Loucy (cell line): ENCODE measurements at regions not wholly inside any gene's neighbourhood (a gene's known extent, or its start where the extent isn't known, plus 50 kb on each side); places are given as distances from the start of the nearest gene placed in this dataset.

Source experiments
- H2AFZ ChIP-seq: fragments of 200-600 bp; sonication (generic); 2 replicates; pipeline ENCODE4 v1.6.0; 2016; ENCODE audit warnings: antibody characterized with exemption, mild to moderate bottlenecking, low read length, moderate library complexity
- H3F3A ChIP-seq: fragments of 200-600 bp; 2 replicates; pipeline ENCODE4 v1.6.0; 2016; ENCODE audit warnings: antibody characterized with exemption, low read depth, mild to moderate bottlenecking
- H3K27me3 ChIP-seq: fragments of 200-600 bp; sonication (generic); 2 replicates; pipeline ENCODE4 v1.6.1; 2014; ENCODE audit warnings: low read length, mild to moderate bottlenecking; ENCODE audit not compliant: insufficient read depth, poor library complexity, severe bottlenecking
- H3K36me3 ChIP-seq: fragments of 200-600 bp; sonication (generic); 2 replicates; pipeline ENCODE4 v1.6.1; 2016; ENCODE audit warnings: low read length; ENCODE audit not compliant: insufficient read depth
- H3K4me1 ChIP-seq: fragments of 200-600 bp; sonication (generic); 2 replicates; pipeline ENCODE4 v1.5.1; 2014; ENCODE audit warnings: low read length, mild to moderate bottlenecking; ENCODE audit not compliant: insufficient read depth, poor library complexity, severe bottlenecking
- H3K4me2 ChIP-seq: fragments of 200-600 bp; sonication (generic); 2 replicates; pipeline ENCODE4 v1.6.0; 2014; ENCODE audit warnings: antibody characterized with exemption, low read length, low read depth, mild to moderate bottlenecking; ENCODE audit not compliant: poor library complexity, severe bottlenecking
- H3K4me3 ChIP-seq: fragments of 200-600 bp; sonication (generic); 2 replicates; pipeline ENCODE4 v1.5.1; 2014; ENCODE audit warnings: low read length, mild to moderate bottlenecking, mixed read lengths; ENCODE audit not compliant: poor library complexity, severe bottlenecking
- H3K79me2 ChIP-seq: fragments of 200-600 bp; sonication (generic); 2 replicates; pipeline ENCODE4 v1.6.1; 2014; ENCODE audit warnings: low read length; ENCODE audit not compliant: insufficient read depth
- H3K9ac ChIP-seq: fragments of 200-600 bp; sonication (generic); 2 replicates; pipeline ENCODE4 v1.6.0; 2014; ENCODE audit warnings: mild to moderate bottlenecking, low read depth, low read length, moderate library complexity; ENCODE audit not compliant: poor library complexity, severe bottlenecking
- H3K9me2 ChIP-seq: fragments of 200-600 bp; sonication (generic); replicated peaks from 2 replicates; pipeline ENCODE4 v1.6.1; 2016; ENCODE audit warnings: low read depth, low read length, mixed read lengths
- H3K9me3 ChIP-seq: fragments of 200-600 bp; sonication (generic); 2 replicates; pipeline ENCODE4 v1.6.1; 2014; ENCODE audit warnings: mild to moderate bottlenecking, antibody characterized with exemption, low read length, low read depth; ENCODE audit not compliant: insufficient read depth
- H4K20me1 ChIP-seq: fragments of 200-600 bp; sonication (generic); 2 replicates; pipeline ENCODE4 v1.6.0; 2014; ENCODE audit warnings: antibody characterized with exemption, low read length, mild to moderate bottlenecking; ENCODE audit not compliant: insufficient read depth, poor library complexity, severe bottlenecking
- EZH2phosphoT487 ChIP-seq: fragments of 200-600 bp; IDR thresholded peaks from 2 replicates; pipeline ENCODE4 v1.6.1; 2018; ENCODE audit warnings: antibody characterized with exemption, mild to moderate bottlenecking, moderate library complexity, borderline replicate concordance
- TF ChIP-seq, protein P1 (sequence below): fragments of 200-600 bp; sonication (generic); conservative IDR thresholded peaks from 2 replicates; pipeline ENCODE4 v1.5.1; 2014; ENCODE audit warnings: mild to moderate bottlenecking, antibody characterized with exemption, low read length

DNA sequence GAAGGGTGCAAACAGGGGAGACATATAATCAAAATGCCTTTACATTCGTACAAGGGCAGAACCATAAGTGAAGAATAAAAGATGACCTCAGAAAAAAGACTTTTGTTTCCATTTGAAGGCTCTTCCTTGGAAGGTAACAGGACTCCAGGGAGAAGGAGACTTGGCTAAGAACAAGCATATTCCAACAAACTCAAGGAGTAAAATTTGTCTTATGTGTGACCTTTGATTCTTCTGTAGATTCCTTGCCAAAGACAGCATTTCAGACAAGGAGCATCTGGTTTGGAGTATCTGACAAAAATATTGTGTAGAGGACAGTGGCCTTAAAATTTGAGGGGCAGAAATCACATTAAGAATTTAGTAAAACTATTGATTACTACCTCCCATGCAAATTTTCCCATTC, 991.9 kb downstream of the FLRT2 start:
- TF ChIP-seq, protein P1, sequence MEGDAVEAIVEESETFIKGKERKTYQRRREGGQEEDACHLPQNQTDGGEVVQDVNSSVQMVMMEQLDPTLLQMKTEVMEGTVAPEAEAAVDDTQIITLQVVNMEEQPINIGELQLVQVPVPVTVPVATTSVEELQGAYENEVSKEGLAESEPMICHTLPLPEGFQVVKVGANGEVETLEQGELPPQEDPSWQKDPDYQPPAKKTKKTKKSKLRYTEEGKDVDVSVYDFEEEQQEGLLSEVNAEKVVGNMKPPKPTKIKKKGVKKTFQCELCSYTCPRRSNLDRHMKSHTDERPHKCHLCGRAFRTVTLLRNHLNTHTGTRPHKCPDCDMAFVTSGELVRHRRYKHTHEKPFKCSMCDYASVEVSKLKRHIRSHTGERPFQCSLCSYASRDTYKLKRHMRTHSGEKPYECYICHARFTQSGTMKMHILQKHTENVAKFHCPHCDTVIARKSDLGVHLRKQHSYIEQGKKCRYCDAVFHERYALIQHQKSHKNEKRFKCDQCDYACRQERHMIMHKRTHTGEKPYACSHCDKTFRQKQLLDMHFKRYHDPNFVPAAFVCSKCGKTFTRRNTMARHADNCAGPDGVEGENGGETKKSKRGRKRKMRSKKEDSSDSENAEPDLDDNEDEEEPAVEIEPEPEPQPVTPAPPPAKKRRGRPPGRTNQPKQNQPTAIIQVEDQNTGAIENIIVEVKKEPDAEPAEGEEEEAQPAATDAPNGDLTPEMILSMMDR = no peak
- no peak for TF ChIP-seq EZH2phosphoT487
- Histone ChIP-seq H3K79me2 (no peaks in the 10 kb centered on the region), H3K9me2 (no peaks in the 10 kb centered on the region), H3K4me1 (peaks cover 5% of the 10 kb centered on the region), H3K9me3 (no peaks in the 10 kb centered on the region), H4K20me1 (no peaks in the 10 kb centered on the region), H3K4me3 (no peak overlapping the region), H3F3A (no peaks in the 10 kb centered on the region), H3K27me3 (no peaks in the 10 kb centered on the region), H2AFZ (no peak overlapping the region; the same call in 1 of the 2 replicates), H3K36me3 (no peaks in the 10 kb centered on the region), H3K4me2 (no peak overlapping the region), H3K9ac (no peak overlapping the region)

DNA sequence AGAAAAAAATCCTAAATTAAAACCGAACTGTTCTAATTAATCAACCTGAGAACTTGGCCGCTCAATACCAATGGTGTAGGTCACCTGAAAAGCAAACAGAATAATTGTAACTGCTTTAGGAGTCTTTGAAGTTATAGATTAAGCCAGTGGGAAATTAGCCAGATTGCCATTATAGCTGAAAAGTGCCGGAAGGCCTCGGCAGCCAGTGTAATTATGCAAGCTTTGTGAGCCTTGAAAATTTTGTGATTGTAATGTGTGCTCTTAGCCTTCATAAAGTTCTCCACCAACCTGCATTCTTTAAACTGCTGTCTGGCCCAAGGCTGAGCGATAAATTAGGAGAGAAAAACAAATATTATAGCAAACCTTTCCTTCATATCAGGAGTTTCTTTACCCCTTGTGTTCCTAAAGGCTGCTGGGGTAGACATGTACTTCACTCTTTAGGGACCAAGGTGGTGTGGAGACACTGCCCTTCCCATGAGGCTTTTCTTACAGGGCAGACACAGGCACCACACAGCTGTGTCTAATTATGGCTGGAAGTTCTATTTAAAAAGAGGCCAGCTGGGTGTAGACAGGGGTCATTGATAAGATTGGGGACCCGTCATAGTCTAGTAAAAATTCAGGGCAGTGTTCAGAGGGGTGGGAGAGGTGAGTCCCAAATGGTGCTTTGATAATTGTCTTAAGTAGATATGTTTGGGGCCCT, 991.2 kb downstream of the FLRT2 start:
- Histone ChIP-seq H3K4me1 (peaks cover 5% of the 10 kb centered on the region), H3K9ac (no peak overlapping the region), H2AFZ (no peak overlapping the region), H4K20me1 (no peaks in the 10 kb centered on the region), H3K36me3 (no peaks in the 10 kb centered on the region), H3K79me2 (no peaks in the 10 kb centered on the region), H3K27me3 (no peaks in the 10 kb centered on the region), H3K4me3 (no peak overlapping the region), H3K9me3 (no peaks in the 10 kb centered on the region), H3K4me2 (no peak overlapping the region), H3F3A (no peaks in the 10 kb centered on the region), H3K9me2 (no peaks in the 10 kb centered on the region)
- TF ChIP-seq, protein P1 = no peak
- TF ChIP-seq EZH2phosphoT487 = no peak

DNA sequence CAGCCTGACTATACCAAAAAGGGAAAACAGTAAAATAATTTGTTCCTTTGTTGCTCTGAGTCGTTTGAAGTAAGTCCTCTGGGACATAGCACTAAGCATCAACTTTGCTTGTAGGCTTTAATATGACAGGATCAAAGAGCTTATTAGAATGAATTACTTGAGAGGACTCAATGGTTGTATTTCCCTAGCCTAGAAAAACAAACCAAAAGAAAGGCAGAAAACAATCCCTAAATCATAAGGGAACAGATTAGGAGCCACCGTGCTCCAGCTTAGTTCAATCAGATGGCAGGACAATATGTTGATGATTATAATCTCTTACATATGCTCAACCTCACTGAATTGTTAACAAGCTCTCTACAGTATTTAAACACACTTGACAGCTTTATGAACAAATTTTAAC, 988.4 kb downstream of the FLRT2 start:
- H3K9ac ChIP-seq = no peak overlapping the region
- H3K9me3 ChIP-seq = no peaks in the 10 kb centered on the region
- H3K4me1 ChIP-seq = peaks cover 10% of the 10 kb centered on the region
- no peaks in the 10 kb centered on the region for H4K20me1 ChIP-seq
- no peaks in the 10 kb centered on the region for H3K27me3 ChIP-seq
- H3K4me2 ChIP-seq = no peak overlapping the region
- H2AFZ ChIP-seq = peak overlapping the region; percentile 2; the same call in 1 of the 2 replicates
- no peaks in the 10 kb centered on the region for H3K36me3 ChIP-seq
- no peak overlapping the region for H3K4me3 ChIP-seq
- H3K9me2 ChIP-seq = no peaks in the 10 kb centered on the region
- no peaks in the 10 kb centered on the region for H3K79me2 ChIP-seq
- no peaks in the 10 kb centered on the region for H3F3A ChIP-seq
- TF ChIP-seq, protein P1 = no peak
- no peak for TF ChIP-seq EZH2phosphoT487
